Bronchial epithelial cell (primary cell): ENCODE measurements at regions not wholly inside any gene's neighbourhood (a gene's known extent, or its start where the extent isn't known, plus 50 kb on each side); places are given as distances from the start of the nearest gene placed in this dataset.
A peak's percentile ranks its signal among the peaks of the same experiment; 100 is the strongest.

Experiments used
- DNase-seq: peaks from one replicate; pipeline ENCODE4 v3.0.0-alpha.2; 2010; ENCODE audit warnings: low read depth
- FAIRE-seq: peaks from 2 replicates; lab custom pipeline; 2011; peaks lifted over from hg19 to GRCh38; lab: Jason Lieb, UNC
- H3K27me3 ChIP-seq: 2 replicates; pipeline ENCODE4 v1.5.1; 2011; ENCODE audit warnings: low read length; ENCODE audit not compliant: control insufficient read depth, insufficient read depth
- H3K36me3 ChIP-seq: 2 replicates; pipeline ENCODE4 v1.5.1; 2011; ENCODE audit warnings: low read length; ENCODE audit not compliant: control insufficient read depth, insufficient read depth
- H3K4me3 ChIP-seq: 2 replicates; pipeline ENCODE4 v1.5.1; 2011; ENCODE audit warnings: mild to moderate bottlenecking, low read depth, low read length, control low read depth
- TF ChIP-seq, protein P1 (sequence below): IDR thresholded peaks from 2 replicates; pipeline ENCODE4 v1.5.1; 2011; ENCODE audit warnings: mild to moderate bottlenecking, moderate library complexity, low read length, control low read depth, inconsistent platforms; ENCODE audit not compliant: insufficient read depth, severe bottlenecking

DNA sequence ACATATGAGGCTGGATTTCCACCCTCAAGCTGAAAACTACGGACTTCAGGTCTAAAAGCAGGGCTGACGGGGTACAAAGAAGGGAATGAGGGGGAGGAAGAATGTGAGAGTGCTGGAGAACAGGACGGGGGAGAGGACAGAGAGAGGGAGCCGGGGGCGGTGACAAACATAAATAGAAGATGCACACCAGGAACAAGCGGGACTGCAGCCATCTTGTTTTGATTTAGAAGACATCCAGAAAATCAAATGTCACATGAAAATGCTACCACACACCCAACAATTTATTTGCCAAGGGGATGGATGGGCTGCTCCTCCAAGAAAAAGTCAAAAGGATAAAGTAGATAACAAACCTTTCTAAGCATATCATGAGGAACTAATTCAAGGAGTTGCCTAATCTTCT, 59.2 kb upstream of the FHL2 start:
- TF ChIP-seq, protein P1, sequence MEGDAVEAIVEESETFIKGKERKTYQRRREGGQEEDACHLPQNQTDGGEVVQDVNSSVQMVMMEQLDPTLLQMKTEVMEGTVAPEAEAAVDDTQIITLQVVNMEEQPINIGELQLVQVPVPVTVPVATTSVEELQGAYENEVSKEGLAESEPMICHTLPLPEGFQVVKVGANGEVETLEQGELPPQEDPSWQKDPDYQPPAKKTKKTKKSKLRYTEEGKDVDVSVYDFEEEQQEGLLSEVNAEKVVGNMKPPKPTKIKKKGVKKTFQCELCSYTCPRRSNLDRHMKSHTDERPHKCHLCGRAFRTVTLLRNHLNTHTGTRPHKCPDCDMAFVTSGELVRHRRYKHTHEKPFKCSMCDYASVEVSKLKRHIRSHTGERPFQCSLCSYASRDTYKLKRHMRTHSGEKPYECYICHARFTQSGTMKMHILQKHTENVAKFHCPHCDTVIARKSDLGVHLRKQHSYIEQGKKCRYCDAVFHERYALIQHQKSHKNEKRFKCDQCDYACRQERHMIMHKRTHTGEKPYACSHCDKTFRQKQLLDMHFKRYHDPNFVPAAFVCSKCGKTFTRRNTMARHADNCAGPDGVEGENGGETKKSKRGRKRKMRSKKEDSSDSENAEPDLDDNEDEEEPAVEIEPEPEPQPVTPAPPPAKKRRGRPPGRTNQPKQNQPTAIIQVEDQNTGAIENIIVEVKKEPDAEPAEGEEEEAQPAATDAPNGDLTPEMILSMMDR: no peak

DNA sequence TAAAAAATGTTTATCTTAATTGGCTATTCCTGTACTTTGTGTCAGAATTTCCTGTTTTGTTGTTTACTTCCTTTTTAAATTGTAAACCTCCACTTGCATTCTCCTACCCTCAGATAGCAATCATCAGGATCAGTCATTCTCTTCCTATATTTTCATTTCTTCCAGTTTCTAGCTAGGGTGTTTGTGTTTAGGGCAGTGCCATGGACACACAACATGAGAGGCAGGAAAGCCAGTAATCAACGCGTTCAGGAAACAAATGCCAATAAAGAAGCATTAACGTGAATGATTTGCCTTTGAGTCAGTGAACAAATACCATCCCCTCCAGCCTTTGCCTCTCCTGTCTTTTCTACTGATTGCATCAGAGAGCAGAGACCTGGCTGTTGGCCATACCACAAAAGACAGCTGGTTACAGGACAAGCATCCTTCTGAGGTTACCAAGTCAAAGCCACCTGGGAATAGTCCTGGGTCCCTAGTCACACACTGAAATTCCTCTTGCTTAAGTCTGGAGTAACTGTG, 56.7 kb upstream of the FHL2 start:
- TF ChIP-seq, protein P1: no peak
- Histone ChIP-seq H3K27me3 (no peaks in the 10 kb centered on the region), H3K4me3 (no peak overlapping the region), H3K36me3 (no peaks in the 10 kb centered on the region)
- DNase-seq (peak; percentile 98), FAIRE-seq (peak; percentile 92)

More for the DNA sequence above, 59.2 kb upstream of the FHL2 start:
- no peaks in the 10 kb centered on the region for H3K36me3 ChIP-seq
- DNase-seq (no peak), FAIRE-seq (no peak)
- H3K27me3 ChIP-seq: no peaks in the 10 kb centered on the region
- no peak overlapping the region for H3K4me3 ChIP-seq

DNA sequence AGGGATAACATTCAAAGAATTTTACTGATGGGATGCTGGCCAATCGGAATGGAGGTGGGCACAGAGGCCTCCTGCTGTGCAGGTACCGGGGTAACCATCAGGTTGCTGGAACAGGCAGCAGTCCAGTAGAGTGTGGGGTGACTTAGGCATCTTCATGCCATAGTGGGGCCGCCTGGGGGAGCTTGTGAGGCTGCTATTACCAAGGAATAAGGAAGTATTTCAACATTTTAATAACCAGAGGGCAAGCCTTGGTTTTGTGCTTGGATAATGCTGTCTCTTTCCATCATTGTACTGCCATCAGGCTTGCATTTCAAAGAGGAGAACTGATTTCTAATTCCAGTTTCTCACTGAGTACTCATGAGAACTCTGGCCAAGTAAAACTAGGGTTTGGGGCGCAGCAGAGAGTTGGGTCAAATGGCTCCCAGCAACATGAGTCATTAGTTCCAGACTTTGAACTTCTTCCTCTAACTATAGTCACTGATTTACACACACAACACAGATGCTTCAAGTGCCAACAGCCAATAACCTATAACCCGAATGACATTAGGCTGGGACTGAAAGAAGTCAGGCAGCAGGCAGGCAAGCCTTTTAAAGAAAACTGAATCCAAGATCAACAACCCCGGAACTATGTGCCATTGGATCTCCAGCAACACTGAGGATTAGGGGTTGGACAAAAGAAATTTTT, 56.1 kb upstream of the FHL2 start:
- no peak for FAIRE-seq
- Histone ChIP-seq H3K27me3 (no peaks in the 10 kb centered on the region), H3K36me3 (no peaks in the 10 kb centered on the region), H3K4me3 (no peak overlapping the region)
- peak; percentile 91 for DNase-seq
- TF ChIP-seq, protein P1: peak; percentile 48

DNA sequence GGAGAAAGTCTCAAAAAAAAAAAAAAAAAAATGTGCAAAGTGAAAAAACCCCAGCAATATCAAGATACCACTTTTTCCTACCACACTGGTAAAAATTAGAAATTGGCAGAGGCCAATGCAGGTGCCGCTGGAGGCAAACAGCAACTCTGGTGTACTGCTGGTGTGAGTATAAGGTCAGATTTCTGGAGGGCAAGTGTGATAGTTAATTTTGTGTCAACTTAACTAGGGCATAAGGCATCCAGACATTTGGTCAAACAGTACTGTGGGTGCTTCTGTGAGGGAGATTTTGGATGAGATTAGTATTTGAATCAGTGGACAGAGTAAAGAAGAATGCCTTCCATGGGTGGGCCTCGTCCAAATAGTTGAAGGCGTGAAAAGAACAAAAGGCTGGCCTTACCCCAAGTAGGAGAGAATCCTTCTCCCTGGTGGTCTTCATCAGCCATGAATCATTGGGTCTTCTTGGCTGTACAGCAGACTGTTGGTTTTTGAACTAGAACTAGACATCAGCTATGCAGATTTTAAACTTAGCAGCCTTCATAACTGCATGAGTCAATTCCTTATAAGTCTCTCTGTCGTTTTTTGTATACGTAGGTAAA, 52.8 kb upstream of the FHL2 start:
- FAIRE-seq: no peak

DNA sequence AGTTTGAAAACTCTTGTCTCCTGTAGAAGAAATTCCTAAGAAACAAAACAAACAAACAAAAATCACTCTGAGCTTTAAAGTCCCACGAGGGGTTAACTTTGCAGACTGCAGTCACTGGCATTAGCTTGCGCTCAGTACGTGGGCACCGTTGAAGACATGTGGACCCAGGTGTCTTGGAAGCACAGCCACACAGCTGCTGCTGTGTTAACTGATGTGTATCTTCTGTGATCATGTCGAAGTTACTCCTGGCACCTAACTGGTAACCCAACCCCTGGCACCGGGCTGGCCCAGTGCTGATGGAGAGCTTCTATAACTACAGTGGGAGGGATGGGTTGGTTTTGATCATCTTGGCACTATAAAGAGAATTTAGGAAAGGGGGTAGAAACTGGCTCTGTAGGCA, 51.6 kb upstream of the FHL2 start:
- Histone ChIP-seq H3K4me3 (no peak overlapping the region), H3K36me3 (no peaks in the 10 kb centered on the region), H3K27me3 (no peaks in the 10 kb centered on the region)
- DNase-seq: no peak
- FAIRE-seq: no peak
- TF ChIP-seq, protein P1: no peak

More for the DNA sequence above, 52.8 kb upstream of the FHL2 start:
- H3K4me3 ChIP-seq: no peak overlapping the region
- no peaks in the 10 kb centered on the region for H3K36me3 ChIP-seq
- no peaks in the 10 kb centered on the region for H3K27me3 ChIP-seq
- DNase-seq: no peak
- TF ChIP-seq, protein P1: no peak
